B cell (primary cell): ENCODE measurements at regions not wholly inside any gene's neighbourhood (a gene's known extent, or its start where the extent isn't known, plus 50 kb on each side); places are given as distances from the start of the nearest gene placed in this dataset.

ENCODE experiments used
- ATAC-seq: fragments of 200-7000 bp; cut with Tn5 transposase; one replicate; pipeline ENCODE4 v1.10.0; 2021; ENCODE audit warnings: low read depth, mild to moderate bottlenecking, moderate number of reproducible peaks, moderate library complexity
- CTCF ChIA-PET: fragments of 350-600 bp; sonication (Branson Sonifier 250); formaldehyde crosslinking; loops from one replicate; lab custom pipeline; 2021; ENCODE audit warnings: antibody characterized with exemption, inconsistent platforms; lab: Charles Lee
- POLR2A ChIA-PET: fragments of 350-600 bp; sonication (Branson Sonifier 250); formaldehyde crosslinking; loops from one replicate; lab custom pipeline; 2021; ENCODE audit warnings: antibody characterized with exemption; lab: Charles Lee
- DNase-seq: peaks from one replicate; pipeline ENCODE4 v3.0.0; 2013
- H2AFZ ChIP-seq: 2 replicates; pipeline ENCODE4 v1.6.1; 2012; ENCODE audit warnings: mild to moderate bottlenecking, low read depth, low read length; ENCODE audit not compliant: insufficient read depth, poor library complexity, severe bottlenecking
- H3K27ac ChIP-seq, 2 donors: 1 replicate in 1 of 2; 2 replicates in 1 of 2; pipeline ENCODE4 v1.5.1; 2012 to 2013; ENCODE audit warnings: low read length in 2 of 2, mild to moderate bottlenecking in 2 of 2, moderate library complexity in 1 of 2
- H3K27me3 ChIP-seq, 4 experiments: fragments of 200-600 bp in 1 of 4; sonication (generic) in 1 of 4; replicated peaks in 1 of 4; 1 replicate in 2 of 4; 2 replicates in 2 of 4; pipeline versions ENCODE4 v1.6.1 to v1.7.0; 2013 to 2016; ENCODE audit warnings: low read length in 3 of 4, mild to moderate bottlenecking in 2 of 4, mixed read lengths in 1 of 4, moderate library complexity in 1 of 4; ENCODE audit not compliant: insufficient read depth in 4 of 4, control insufficient read depth in 3 of 4; ENCODE audit errors: control extremely low read depth in 1 of 4
- H3K36me3 ChIP-seq, 2 experiments: replicated peaks in 1 of 2; 1 replicate in 1 of 2; 2 replicates in 1 of 2; pipeline versions ENCODE4 v1.6.1 to v1.7.1; 2013; ENCODE audit warnings: low read length in 1 of 2; ENCODE audit not compliant: insufficient read depth in 2 of 2, control insufficient read depth in 1 of 2; ENCODE audit errors: control extremely low read depth in 1 of 2, extremely low read depth in 1 of 2
- H3K4me1 ChIP-seq, 2 donors: fragments of 200-600 bp in 1 of 2; sonication (generic) in 1 of 2; 1 replicate in 1 of 2; 2 replicates in 1 of 2; pipeline versions ENCODE4 v1.5.1 to v1.6.1; 2013 to 2017; ENCODE audit warnings: low read length in 2 of 2; ENCODE audit not compliant: control insufficient read depth in 2 of 2, insufficient read depth in 2 of 2
- H3K4me2 ChIP-seq: replicated peaks from 2 replicates; pipeline ENCODE3; 2012; ENCODE audit warnings: mild to moderate bottlenecking, low read depth, low read length; ENCODE audit not compliant: poor library complexity, severe bottlenecking
- H3K4me3 ChIP-seq, 5 experiments: fragments of 200-600 bp in 1 of 5; sonication (generic) in 1 of 5; 1 replicate in 3 of 5; 2 replicates in 2 of 5; pipeline versions ENCODE4 v1.5.1 to v1.7.0; 2011 to 2016; ENCODE audit warnings: low read length in 4 of 5, mild to moderate bottlenecking in 4 of 5, low read depth in 2 of 5, control low read depth in 1 of 5, moderate library complexity in 1 of 5; ENCODE audit not compliant: insufficient read depth in 1 of 5; ENCODE audit errors: control extremely low read depth in 1 of 5, extremely low read depth in 1 of 5
- H3K79me2 ChIP-seq: fragments of 200-600 bp; sonication (generic); one replicate; pipeline ENCODE4 v1.6.0; 2016; ENCODE audit warnings: low read length; ENCODE audit not compliant: control insufficient read depth, insufficient read depth
- H3K9ac ChIP-seq: fragments of 200-600 bp; sonication (generic); 2 replicates; pipeline ENCODE4 v1.6.1; 2017; ENCODE audit warnings: mild to moderate bottlenecking, low read length, moderate library complexity
- H3K9me3 ChIP-seq, 3 donors: one replicate each; pipeline versions ENCODE4 v1.6.1 to v1.7.1; 2013; ENCODE audit warnings: low read length in 2 of 3; ENCODE audit not compliant: control insufficient read depth in 2 of 3, insufficient read depth in 1 of 3; ENCODE audit errors: control extremely low read depth in 1 of 3
- H4K20me1 ChIP-seq: 2 replicates; pipeline ENCODE4 v1.6.0; 2012; ENCODE audit warnings: mild to moderate bottlenecking, low read length; ENCODE audit not compliant: insufficient read depth, control insufficient read depth, poor library complexity, severe bottlenecking
- H3K27ac Mint-ChIP-seq: one replicate; pipeline ENCODE4 v1.8.0; 2021; ENCODE audit warnings: mixed read lengths
- H3K27me3 Mint-ChIP-seq: one replicate; pipeline ENCODE4 v1.8.0; 2021; ENCODE audit warnings: mixed read lengths
- H3K4me1 Mint-ChIP-seq: one replicate; pipeline ENCODE4 v1.8.0; 2021; ENCODE audit warnings: mixed read lengths
- H3K4me3 Mint-ChIP-seq: one replicate; pipeline ENCODE4 v1.8.0; 2021; ENCODE audit warnings: mixed read lengths
- H3K9me3 Mint-ChIP-seq: one replicate; pipeline ENCODE4 v1.8.0; 2022; ENCODE audit warnings: mixed read lengths; ENCODE audit not compliant: insufficient read depth
- EZH2 ChIP-seq: IDR thresholded peaks from 2 replicates; pipeline ENCODE4 v1.6.1; 2012; ENCODE audit warnings: borderline replicate concordance, low read depth, mild to moderate bottlenecking, moderate library complexity, low read length; ENCODE audit not compliant: insufficient read depth, poor library complexity, severe bottlenecking
- WGBS: methylation state at CpG from one replicate; pipeline ENCODE4 v1.1.5; 2013; ENCODE audit warnings: missing lambda C conversion rate; ENCODE audit not compliant: insufficient coverage; 5-methylcytosine and 5-hydroxymethylcytosine counted together
- intact Hi-C: fragments of 100-400 bp; cut with micrococcal nuclease; formaldehyde crosslinking; loops from one replicate; pipeline ENCODE4 v1.10.0; 2022
- TF ChIP-seq, protein P1 (sequence below): fragments of 200-600 bp; IDR thresholded peaks from one replicate; pipeline ENCODE4 v1.8.0; 2022; ENCODE audit warnings: antibody characterized with exemption, mild to moderate bottlenecking

- ATAC-seq (no peak), DNase-seq (no peak)
- no peak overlapping the region for H3K4me3 Mint-ChIP-seq
- Histone ChIP-seq H3K4me1 (no peaks in the 10 kb centered on the region), H2AFZ (no peak overlapping the region), H3K9me3 (no peaks in the 10 kb centered on the region), H3K9ac (no peak overlapping the region), H3K4me2 (no peak overlapping the region), H3K36me3 (no peaks in the 10 kb centered on the region), H3K79me2 (no peaks in the 10 kb centered on the region), H4K20me1 (no peaks in the 10 kb centered on the region), H3K27ac (no peak overlapping the region), H3K27me3 (no peaks in the 10 kb centered on the region), H3K4me3 (no peak overlapping the region)
- POLR2A ChIA-PET: no interaction called here
- H3K9me3 Mint-ChIP-seq: peaks cover 2% of the 10 kb centered on the region
- H3K27ac Mint-ChIP-seq: no peak overlapping the region
- intact Hi-C loops: no loop called here
- TF ChIP-seq, protein P1, sequence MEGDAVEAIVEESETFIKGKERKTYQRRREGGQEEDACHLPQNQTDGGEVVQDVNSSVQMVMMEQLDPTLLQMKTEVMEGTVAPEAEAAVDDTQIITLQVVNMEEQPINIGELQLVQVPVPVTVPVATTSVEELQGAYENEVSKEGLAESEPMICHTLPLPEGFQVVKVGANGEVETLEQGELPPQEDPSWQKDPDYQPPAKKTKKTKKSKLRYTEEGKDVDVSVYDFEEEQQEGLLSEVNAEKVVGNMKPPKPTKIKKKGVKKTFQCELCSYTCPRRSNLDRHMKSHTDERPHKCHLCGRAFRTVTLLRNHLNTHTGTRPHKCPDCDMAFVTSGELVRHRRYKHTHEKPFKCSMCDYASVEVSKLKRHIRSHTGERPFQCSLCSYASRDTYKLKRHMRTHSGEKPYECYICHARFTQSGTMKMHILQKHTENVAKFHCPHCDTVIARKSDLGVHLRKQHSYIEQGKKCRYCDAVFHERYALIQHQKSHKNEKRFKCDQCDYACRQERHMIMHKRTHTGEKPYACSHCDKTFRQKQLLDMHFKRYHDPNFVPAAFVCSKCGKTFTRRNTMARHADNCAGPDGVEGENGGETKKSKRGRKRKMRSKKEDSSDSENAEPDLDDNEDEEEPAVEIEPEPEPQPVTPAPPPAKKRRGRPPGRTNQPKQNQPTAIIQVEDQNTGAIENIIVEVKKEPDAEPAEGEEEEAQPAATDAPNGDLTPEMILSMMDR: no peak
- TF ChIP-seq EZH2: no peak
- CTCF ChIA-PET: no interaction called here
- H3K4me1 Mint-ChIP-seq: no peaks in the 10 kb centered on the region
- no peaks in the 10 kb centered on the region for H3K27me3 Mint-ChIP-seq
- WGBS: 0% methylated on average over 1 of the region's 2 CpGs
These were observed 570.9 kb upstream of the IL12A start for GRCh38 chr3:159417761-159418160.

GRCh38 chr3:159418571-159419526, 569.8 kb upstream of the IL12A start:
- no peak for ATAC-seq
- Histone ChIP-seq H4K20me1 (no peaks in the 10 kb centered on the region), H3K4me3 (no peak overlapping the region), H3K36me3 (no peaks in the 10 kb centered on the region), H3K9me3 (no peaks in the 10 kb centered on the region), H3K27ac (no peak overlapping the region), H3K27me3 (no peaks in the 10 kb centered on the region), H3K79me2 (no peaks in the 10 kb centered on the region), H3K4me1 (no peaks in the 10 kb centered on the region), H3K9ac (no peak overlapping the region), H2AFZ (no peak overlapping the region), H3K4me2 (no peak overlapping the region)
- Mint-ChIP-seq H3K27me3 (no peaks in the 10 kb centered on the region), H3K4me3 (no peak overlapping the region), H3K4me1 (no peaks in the 10 kb centered on the region), H3K9me3 (peaks cover 2% of the 10 kb centered on the region), H3K27ac (no peak overlapping the region)
- CTCF ChIA-PET: no interaction called here
- intact Hi-C loops: no loop called here
- WGBS: 20% methylated on average over 2 of the region's 4 CpGs
- POLR2A ChIA-PET: no interaction called here
- TF ChIP-seq, protein P1: no peak
- TF ChIP-seq EZH2: no peak
- no peak for DNase-seq
